OCI-M2 (cell line): ENCODE measurements at regions not wholly inside any gene's neighbourhood (a gene's known extent, or its start where the extent isn't known, plus 50 kb on each side); places are given as distances from the start of the nearest gene placed in this dataset.

ENCODE experiments used
- DNase-seq: peaks from one replicate; lab custom pipeline; 2025; ENCODE audit not compliant: unreplicated experiment; lab: John Stamatoyannopoulos, UW

DNA sequence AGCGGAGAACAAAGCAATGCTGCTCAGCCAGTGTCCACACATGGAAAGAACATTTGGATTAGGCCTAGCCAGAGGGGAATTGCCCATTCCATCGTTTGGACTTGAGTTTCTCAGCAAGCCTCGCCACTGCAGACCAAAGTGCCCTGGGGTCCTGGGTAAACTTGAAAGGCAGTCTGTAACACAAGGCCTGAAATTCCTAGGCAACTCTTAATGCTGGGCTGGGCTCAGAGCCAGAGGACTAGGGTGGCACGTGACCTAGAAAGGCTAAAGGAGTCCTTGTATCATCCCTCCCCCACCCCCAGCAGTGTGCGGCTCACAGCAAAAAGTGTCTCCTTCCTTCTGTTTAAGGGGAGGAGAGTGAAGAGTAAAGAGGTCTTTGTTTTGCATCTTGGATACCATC, 210.4 kb upstream of the ARX start:
- DNase-seq, result no peak

DNA sequence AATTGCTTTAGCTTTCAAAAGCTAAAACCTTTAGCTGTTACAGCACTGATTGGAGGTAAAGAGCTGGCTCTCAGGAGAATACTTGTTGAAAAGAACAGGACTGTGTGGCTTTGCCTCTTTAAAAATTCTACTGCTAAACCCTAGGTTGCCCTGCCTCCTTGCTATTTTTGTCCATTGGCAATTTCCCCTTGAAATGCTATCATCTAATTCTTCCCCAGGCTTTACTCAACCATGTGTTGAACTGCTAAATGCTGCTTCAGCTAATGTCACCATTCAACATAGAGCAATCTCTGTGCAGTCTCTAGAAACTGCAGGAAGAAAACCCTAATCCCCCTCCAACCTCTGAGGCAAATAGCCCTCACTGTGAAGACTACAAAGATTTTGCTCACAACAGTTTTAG, 203.7 kb upstream of the ARX start:
- no peak for DNase-seq

DNA sequence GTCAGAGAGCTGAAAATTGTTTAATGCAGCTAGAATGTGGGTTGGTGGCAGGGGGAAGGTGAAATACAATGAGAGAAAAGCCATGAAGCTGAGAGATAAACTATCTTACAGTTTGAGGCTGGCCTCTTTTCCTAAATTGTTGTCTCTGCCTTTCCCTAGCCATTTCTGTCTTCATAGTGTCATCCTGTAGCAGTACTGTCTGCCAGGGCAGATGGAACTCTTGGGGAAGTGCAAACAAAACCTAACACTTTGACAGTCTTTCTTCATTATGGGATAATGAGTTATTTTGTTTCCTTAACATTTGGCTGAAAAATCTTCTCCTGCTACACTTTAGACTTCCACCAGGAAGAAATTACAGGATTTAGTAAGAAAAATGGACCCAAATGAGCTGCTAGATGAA, 197.8 kb upstream of the ARX start:
- DNase-seq, result no peak

DNA sequence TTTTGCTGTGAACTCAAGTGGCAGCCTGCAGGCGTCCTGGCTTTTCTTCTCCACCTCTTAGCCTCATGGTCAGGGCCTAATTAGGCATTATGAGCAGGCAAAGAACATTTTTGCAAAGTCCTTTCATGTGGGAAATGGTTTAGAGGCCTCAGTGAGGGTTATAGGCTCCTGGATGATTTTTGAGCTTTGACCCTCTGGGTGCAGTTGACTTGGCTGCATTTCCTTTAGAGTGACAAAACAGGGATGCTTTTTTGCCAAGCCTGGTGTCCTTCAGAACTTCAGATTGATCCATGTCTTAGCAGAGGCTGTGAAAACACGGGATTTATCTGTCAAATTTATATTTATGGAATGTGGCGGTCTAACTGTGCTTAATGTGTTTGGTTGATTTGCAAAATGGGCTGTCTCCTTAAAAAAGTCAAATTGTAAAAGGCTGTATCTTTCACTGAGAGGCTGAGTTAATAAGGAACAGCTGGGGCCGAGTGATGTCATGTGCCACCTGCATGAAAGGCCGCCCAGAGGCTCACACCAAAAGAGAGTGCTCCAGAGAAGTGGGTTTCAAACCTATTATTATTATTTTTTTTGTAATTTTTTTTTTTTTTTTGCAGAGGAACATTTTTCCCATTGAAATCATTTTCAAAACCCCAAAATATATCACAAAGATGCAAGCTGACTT, 192.2 kb upstream of the ARX start:
- DNase-seq, result no peak

DNA sequence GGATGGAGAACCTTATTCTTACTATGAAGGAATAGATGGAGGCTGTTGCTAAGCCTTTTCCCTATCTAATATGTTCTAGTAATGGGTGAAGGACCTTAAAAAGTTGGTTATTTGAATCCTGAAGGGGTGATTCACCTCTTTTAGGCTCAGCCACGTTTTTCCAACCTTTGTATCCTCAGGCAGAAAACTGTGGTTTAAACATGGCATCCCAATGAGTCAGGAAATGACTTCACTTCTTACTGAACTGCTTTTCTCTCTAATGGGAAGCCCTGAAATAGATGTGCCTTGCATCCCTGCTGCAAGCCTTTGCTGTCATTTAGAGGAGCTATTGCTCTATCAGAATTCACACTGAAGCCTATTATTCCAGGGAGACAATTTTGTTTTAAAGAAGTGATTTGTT, 191.0 kb upstream of the ARX start:
- DNase-seq, result no peak

DNA sequence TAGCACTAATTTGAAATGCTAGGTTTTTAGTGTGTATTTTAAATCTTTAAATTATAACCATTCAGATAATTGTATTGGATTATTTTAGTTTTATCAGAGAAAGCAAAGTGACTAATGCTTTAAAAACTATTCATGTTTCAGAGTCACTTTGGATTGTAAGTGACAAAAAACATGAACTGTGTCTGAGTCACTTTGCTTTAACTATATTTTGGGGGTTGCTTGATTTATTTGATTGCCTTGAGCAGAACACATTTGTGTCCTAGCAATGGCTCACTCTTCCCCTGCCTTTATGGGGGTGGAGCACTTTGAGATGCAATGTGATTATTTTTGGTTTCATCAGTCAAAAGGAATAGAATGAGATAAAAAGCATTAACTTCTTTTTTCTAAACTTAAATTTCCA, 188.4 kb upstream of the ARX start:
- DNase-seq, result no peak

DNA sequence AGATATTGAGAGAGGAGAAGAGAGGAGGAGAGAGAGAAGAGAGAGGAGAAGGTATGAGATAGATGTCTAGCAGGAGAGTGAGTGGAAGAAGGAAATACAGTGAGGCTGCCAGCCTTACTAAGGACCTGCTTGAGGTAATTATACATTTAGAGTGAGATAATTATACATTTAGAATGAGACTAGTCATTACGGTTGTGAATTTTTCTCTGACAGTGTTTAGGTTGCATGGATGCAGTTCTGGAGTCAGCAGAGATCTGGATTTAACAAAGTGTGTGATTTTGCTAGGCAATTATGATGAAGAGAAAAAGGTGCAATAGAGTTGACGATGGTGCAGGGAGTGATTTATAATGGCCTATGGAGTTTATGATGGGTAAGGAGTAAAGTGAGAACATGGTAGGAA, 187.1 kb upstream of the ARX start:
- DNase-seq, result no peak

DNA sequence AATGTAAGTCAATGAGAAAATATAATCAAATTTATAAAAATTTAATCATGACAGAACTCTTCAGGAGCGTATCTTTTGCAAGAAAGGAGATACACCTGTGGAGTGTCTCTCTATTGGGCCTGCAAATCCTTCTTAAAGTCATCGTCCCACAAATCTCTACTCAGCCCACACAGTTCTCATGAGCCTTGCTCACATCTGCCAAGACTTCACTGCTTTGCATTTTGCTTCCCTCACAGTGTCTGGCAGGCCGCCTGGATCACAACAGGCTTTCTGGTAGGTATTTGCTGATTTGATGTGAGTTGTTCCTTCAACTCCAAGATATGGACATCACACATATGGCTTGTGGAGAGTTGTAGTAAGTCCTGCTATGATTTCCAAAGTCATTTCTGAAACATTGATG, 183.1 kb upstream of the ARX start:
- no peak for DNase-seq

DNA sequence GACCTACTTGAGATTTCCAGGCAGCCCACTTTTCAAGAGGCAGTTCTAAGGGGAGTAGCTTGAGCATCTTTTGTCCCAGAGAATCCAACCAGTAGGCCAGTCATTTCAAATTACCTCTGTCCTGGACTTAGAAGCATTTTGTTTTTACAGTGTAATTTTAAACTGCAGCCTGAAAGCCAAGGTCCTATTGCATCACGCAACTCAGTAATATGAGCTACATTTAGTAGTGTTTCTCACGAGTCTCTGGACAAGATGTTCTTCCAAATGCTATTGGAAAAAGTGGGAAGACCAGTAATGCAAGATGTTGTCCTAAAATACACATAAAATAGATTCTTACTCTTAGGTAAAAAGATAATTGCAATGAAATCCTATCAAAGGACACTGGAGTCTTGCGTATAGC, 182.5 kb upstream of the ARX start:
- no peak for DNase-seq

DNA sequence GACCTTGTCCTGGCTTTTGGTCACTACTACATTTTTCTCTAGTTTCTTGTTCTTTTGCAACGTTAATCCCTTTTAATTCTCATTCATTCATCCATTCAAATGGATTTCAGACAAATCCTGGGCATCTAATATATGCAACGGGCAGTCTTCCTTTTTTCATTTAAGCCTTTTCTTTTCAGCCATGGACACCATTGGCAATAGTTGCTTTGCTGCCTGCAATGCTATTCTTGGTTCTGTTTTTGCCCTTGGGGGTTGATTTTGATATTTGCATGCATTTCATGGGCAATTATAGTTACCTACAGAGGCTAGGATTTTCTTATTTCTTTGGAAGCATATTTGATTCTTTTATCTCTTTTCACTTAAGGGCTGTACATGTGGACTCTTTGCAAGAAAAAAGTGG, 180.5 kb upstream of the ARX start:
- DNase-seq, result no peak

DNA sequence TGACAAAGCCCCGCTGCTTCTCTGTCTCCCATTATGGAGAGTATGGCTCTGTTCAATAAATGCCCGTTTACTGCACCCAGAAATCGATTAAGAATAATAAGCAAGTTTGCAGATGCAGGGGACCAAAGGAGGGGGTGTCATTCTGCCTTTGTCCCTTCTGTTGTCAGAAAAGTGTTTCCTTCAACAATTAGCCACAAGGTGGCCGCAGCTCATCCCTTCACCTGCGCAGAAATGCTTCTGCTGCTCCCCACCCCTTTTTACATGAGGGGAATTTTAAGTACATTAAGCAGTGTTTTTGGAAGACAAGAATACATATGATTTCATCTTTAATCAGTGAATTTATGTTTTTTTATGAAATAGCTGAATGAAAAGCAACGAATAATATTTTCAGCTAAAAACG, 175.6 kb upstream of the ARX start:
- no peak for DNase-seq

DNA sequence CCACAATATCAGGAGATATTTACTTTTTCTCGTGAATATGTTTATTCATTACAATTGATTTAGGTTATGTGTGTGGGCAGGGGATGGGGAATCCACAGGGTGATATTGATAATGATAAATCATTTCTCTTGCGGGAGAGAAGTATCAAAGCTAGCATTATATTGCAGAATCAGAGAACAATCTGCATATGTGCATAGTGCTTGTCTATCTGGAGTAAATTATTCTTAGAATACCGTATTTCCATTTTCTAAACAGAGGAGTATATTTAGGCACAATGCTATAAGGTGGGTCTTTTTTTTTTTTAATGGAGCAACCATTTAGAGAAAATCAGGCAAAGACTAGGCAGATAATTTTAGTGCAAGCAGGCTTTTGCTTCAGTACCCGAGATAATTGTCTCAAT, 166.0 kb upstream of the ARX start:
- no peak for DNase-seq

DNA sequence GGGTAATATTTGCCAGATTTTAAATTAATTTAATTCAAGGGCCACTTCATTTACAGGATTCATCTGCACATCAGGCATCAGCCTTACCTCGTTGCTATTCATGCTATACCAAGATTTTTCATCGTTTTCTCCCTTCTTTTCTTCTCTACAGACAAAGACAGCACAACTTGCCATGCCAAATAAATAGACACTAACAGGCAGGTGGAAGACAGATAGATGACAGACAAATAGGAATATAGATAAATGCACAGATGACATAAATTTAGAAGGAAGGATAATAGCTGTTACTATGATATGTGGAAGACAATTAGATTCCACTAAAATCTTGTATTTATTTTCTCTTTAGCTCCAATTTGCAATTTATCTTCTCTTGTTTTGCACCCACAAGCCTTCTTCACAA, 164.5 kb upstream of the ARX start:
- no peak for DNase-seq

DNA sequence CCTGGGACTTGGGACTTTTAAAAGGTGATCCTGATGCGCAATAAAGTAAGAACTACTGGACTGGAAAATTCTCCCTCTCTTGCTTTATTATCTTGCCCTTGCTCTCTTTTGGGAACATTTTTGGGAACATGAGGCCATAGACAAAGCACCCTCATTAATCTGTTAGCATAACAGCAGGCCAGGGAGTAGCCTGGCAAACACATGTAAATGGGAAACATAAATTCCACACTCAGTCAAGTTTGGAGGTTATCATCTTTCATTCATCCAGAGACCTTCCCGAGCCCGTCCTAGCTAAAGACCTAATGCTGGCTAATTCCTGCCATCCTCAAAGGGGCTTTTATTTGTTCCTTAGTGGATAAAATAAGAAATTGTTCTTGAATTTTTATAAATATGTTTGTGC, 162.8 kb upstream of the ARX start:
- DNase-seq, result no peak

DNA sequence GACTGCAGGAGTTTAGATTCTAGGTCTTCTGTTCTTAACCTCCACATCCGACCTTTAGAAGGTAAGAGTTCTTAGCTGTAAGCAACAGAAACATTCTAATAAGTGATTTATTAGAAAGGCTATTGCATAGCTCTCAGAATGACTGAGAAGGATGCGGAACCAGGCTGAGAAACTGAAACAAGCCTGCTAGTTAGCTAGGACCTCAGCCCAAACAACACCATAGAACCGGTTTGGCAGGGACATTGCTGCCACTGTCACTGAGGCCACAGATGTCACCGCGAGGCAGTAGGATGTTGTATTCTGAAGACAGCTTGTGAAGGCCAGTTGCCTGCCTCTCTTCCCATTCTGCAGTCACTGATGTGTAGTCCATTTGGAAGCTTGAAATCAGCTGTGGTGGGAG, 160.0 kb upstream of the ARX start:
- DNase-seq, result no peak

DNA sequence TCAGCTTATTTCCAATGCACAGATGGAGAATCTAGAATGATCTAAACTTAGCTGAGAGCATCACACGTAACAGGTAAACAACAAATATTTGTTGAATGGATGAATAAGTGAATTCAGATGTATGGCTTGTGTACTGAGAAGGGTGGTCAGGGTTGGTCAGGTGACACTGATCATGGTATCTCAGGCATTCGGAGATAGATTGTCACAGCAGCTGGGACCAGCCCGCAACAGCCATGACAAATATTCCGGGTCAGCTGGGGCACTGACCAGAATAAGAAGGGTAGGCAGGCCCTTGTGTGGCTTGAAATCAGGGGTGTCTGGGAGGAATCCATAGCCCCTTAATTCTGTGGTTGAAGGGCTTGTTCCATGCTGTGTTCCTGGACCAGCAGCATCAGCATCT, 159.4 kb upstream of the ARX start:
- DNase-seq, result no peak

DNA sequence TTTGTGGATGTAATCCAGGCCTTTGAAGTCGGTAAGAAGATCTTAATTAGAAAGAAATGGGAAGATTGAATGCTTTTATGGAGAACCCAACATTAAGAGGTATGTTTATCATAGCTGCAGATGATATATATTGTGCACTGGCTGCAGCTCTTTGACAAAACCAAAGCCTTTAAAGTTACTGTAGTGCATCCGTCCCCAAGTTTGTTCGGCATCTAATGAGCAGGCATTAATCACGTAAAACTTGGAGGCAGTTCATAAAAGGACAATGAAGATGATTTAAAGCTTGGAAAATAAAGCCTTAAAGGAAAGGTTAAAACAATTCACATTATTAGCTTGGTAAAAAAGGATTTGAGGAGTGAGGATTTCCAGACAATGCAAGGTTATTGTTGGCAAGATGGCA, 150.8 kb upstream of the ARX start:
- no peak for DNase-seq

DNA sequence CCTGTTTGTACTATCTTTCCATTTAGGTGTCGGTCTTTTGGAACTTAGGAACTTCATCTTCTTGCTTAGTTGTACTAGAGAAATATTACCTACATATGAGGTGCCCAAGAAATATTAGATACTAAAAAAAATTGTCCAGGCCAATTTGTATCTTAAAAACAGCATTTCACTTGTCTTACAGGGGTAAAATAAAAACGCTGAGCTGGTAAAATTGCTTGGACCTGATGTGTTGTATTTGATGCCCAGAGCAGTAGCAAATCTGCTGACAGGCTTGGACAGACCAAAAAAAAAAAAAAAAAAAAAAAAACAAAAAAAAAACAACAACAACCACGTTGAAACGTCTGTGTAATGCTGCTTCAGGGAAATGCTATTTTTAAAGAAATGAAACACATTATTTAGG, 150.4 kb upstream of the ARX start:
- DNase-seq, result no peak

DNA sequence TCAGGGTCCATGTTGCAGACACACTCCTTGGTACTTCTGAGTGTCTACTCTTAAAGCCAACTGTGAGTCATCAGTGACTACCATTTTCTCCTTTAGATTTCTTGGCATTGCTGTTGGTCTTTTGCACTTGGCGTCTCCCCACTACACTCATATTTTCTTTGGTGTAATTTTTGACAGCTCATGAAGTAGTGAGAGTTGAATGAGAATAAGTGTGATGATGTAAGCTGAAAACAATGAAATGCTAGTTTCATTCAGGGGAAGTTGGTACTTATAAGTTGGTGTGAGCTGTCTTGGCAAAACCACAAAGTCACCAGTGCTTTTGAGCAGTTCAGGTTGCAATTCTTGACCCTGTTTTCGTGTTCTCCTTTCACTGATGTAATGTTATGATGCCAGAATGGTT, 142.9 kb upstream of the ARX start:
- no peak for DNase-seq

DNA sequence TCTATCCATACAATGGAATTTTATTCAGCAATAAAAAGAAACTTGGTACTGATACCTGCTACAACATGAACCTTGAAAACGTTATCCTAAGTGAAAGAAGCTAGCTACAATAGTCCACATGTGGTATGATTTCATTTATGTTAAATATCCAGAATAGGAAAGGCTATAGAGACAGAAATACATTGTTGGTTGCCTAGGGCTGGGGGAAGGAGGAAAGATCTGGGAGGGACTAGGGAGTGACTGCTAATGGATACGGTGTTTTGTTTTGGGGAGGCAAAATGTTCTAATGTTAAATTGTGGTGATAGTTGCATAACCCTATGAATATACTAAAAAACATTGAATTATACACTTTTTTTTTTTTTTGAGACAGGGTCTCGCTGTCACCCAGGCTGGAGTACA, 141.1 kb upstream of the ARX start:
- DNase-seq, result no peak

DNA sequence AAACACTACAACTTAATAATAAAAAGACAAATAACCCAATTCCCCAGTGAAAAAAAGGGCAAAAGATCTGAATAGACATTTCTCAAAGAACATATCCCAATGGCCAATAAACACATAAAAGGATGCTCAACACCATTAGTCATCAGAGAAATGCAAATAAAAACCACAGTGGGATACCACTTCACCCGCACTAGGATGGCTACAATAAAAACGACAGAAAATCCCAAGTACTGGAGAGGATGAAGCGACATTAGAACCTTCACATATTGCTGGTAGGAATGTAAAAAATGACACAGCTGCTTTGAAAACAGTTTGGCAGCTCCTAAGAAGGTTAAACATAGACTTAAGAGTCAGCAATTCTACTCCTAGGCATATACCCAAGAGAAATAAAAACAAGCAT, 140.6 kb upstream of the ARX start:
- DNase-seq, result no peak

DNA sequence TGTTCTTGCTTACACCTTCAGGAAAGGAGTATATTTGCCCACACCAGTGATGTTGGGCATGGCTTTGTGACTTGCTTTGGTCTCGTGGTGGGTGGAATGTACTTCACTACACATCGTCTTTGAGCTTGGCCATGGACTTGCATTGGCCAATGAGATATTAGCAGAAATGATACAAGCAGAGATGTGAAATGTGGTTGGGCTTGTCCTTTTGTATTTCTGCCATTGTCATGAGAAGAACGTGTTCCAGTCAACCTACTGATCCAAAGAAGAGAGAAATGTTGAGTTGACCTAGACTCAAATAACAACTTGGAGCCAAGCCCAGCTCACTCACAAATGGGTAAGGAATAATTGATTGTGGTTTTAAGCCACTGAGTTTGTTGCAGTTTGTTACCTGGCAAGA, 138.4 kb upstream of the ARX start:
- no peak for DNase-seq

DNA sequence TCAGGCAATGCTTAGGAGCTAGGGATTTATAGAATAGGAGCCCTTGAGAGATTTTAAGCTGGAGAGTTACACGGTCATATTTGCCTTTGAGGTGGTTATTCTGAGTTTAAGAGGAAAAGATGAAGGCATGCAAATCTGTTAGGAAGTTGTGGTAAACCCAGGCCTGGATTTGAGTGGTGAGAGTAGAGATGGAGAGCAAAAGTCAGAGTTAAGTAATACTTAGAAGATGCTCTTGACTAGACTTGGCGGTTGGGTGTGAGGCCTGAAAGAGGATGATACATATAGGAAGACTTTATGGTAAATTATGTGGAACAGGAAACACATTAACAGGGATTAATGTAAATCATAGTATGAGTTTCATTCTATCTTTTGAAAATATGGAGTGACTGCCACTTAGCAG, 136.0 kb upstream of the ARX start:
- DNase-seq, result no peak
